ENCODE measurements at regions not wholly inside any gene's neighbourhood (a gene's known extent, or its start where the extent isn't known, plus 50 kb on each side); places are given as distances from the start of the nearest gene placed in this dataset.

DNA sequence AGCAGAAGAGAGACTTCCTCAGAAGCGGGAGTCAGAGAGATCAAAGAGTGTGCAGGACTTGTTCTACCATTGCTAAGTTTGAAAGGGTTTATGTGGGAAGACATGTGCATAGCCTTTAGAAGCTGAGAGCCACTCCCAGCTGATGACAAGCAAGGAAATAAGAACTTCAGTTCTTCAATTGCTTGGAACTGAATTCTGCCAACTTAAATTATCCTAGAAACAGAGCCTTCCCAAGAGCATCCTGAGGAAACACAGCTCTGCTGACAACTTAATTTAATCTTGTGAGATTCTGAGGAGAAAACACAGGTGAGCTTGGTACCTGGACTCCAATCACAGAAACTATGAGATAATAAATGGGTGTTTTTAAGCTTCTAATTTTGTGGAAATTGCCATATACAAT lies 150.6 kb upstream of the OGFRL1 start:
- TF ChIP-seq POLR2AphosphoS5 (IDR thresholded peaks at IDR 0.05; ENCODE audit: borderline replicate concordance, low read depth, low read length) = no peak
- no peak for TF ChIP-seq EZH2 (IDR thresholded peaks at IDR 0.05)
